ENCODE measurements at regions not wholly inside any gene's neighbourhood (a gene's known extent, or its start where the extent isn't known, plus 50 kb on each side); places are given as distances from the start of the nearest gene placed in this dataset.
A peak's percentile ranks its signal among the peaks of the same experiment; 100 is the strongest.

DNA sequence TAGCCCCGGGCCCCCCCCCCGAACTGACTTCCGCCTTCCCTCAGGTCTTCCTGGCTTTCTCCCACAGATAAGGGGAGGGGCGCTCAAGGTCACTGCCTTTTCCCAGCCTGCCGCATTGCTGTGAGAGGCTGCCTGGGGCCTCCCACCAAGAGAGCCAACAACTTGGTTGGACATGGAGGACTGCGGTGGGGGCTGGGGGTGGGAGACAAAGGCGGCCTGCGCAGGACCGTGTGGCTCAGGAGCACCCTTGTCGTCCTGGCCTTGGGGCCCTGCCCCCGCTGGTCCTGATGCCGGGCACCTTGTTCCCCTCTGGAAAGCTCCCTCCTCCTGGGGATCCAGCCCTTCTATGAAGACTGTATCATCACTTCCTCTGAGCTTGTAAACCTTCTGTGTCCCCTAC is 105.6 kb upstream of the FOXF1 start:
- DNase-seq, result no peak
- Histone ChIP-seq H3K27me3 (peaks cover 0 to 24% (median 0%) of the 10 kb centered on the region in 3 donors), H3K36me3 (no peaks in the 10 kb centered on the region), H3K9me3 (no peaks in the 10 kb centered on the region), H3K27ac (no peak overlapping the region), H3K4me3 (no peak overlapping the region), H3K4me1 (no peaks in the 10 kb centered on the region)
- WGBS, 5 donors, result 69 to 100% (median 74%) methylated on average over 1 to 12 of the region's 12 CpGs
- TF ChIP-seq, protein P1, sequence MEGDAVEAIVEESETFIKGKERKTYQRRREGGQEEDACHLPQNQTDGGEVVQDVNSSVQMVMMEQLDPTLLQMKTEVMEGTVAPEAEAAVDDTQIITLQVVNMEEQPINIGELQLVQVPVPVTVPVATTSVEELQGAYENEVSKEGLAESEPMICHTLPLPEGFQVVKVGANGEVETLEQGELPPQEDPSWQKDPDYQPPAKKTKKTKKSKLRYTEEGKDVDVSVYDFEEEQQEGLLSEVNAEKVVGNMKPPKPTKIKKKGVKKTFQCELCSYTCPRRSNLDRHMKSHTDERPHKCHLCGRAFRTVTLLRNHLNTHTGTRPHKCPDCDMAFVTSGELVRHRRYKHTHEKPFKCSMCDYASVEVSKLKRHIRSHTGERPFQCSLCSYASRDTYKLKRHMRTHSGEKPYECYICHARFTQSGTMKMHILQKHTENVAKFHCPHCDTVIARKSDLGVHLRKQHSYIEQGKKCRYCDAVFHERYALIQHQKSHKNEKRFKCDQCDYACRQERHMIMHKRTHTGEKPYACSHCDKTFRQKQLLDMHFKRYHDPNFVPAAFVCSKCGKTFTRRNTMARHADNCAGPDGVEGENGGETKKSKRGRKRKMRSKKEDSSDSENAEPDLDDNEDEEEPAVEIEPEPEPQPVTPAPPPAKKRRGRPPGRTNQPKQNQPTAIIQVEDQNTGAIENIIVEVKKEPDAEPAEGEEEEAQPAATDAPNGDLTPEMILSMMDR (IDR thresholded peaks at IDR 0.05), result no peak
- intact Hi-C loops (cut with DNase I; ENCODE audit: low total_unique reads), result no loop called here

DNA sequence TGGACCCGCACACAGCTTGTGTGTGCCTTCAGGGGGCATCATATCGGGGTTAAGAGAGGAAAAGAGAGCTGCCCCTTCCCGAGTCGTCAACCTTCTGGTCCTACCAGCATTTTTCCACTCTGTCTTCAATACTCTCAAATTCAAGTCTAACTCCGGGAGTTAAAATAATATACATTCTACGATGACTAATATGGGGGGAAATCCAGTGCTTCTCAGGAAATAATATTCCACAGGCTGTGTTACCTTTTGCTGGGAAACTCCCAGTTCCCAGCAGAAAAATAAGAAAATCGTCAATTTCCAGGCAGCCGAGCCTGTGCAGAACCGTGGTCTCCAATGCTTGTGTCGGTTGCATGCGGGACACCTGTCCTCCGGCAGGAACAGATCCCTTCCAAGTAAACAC is 105.0 kb upstream of the FOXF1 start:
- intact Hi-C loops (cut with DNase I; ENCODE audit: low total_unique reads), result no loop called here
- TF ChIP-seq POLR2A (IDR thresholded peaks at IDR 0.05) (no peak), POLR2AphosphoS5 (IDR thresholded peaks at IDR 0.05) (no peak), EP300 (IDR thresholded peaks at IDR 0.05) (no peak)
- TF ChIP-seq, protein P1 (IDR thresholded peaks at IDR 0.05), result no peak
- no peak for DNase-seq
- H3K36me3 ChIP-seq, result no peaks in the 10 kb centered on the region
- no peak overlapping the region for H3K4me3 ChIP-seq
- WGBS, 5 donors, result 66 to 72% (median 71%) methylated on average over 12 of the region's 12 CpGs
- H3K9me3 ChIP-seq, result no peaks in the 10 kb centered on the region
- no peak overlapping the region for H3K27ac ChIP-seq
- peaks cover 0 to 24% (median 0%) of the 10 kb centered on the region in 3 donors for H3K27me3 ChIP-seq
- no peaks in the 10 kb centered on the region for H3K4me1 ChIP-seq

DNA sequence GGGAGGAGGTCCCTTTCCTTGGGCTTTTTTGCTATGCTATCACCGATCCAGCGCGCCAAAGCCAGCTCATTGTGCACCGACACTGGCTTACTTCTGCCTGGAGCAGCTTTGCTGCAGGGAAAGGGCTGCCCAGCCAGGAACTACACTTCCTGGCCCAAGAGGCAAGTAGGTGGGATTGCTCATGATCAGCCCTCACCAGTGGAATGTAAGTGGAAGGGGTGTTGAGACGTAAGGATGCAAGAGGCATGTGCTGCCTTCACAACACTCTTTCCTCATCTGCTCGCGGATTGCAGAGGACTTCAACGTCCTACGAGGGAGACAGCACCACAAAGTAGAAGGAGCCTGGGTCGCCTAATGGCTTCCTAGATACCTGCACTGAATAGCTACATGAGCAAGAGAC is 104.3 kb upstream of the FOXF1 start:
- WGBS, 5 donors, result 78 to 85% (median 83%) methylated on average over 10 of the region's 10 CpGs
- no peak overlapping the region for H3K4me3 ChIP-seq
- H3K36me3 ChIP-seq, result no peaks in the 10 kb centered on the region
- peaks cover 0 to 24% (median 0%) of the 10 kb centered on the region in 3 donors for H3K27me3 ChIP-seq
- intact Hi-C loops (cut with DNase I; ENCODE audit: low total_unique reads), result no loop called here
- H3K9me3 ChIP-seq, result no peaks in the 10 kb centered on the region
- no peak for DNase-seq
- H3K4me1 ChIP-seq, result no peaks in the 10 kb centered on the region
- no peak overlapping the region for H3K27ac ChIP-seq
- no peak for TF ChIP-seq EP300 (IDR thresholded peaks at IDR 0.05)
- TF ChIP-seq, protein P1 (IDR thresholded peaks at IDR 0.05), result no peak
- TF ChIP-seq POLR2A (IDR thresholded peaks at IDR 0.05), result no peak
- no peak for TF ChIP-seq POLR2AphosphoS5 (IDR thresholded peaks at IDR 0.05)

DNA sequence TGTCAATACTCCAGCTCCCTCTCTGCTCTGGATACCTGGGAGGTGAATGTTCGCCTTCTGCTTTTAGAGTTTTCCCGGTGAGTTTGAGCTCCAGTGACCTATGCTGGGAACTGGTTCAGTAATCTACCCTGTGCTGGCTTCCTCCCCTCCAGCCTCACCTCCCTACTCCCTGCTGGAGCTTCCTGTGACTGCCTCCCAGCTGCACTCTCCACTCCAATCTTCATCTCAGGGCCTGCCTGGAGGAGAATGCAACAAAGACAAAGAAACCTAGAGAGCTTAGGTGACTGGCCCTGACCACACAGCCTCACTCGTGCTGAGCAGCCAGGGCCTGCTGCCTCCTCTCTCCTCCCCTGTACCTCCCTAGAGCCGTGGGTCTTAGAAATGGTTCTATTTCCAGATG is 101.6 kb upstream of the FOXF1 start:
- no peak for DNase-seq
- no peaks in the 10 kb centered on the region for H3K4me1 ChIP-seq
- no peak for TF ChIP-seq EP300 (IDR thresholded peaks at IDR 0.05)
- TF ChIP-seq, protein P1 (IDR thresholded peaks at IDR 0.05), result no peak
- TF ChIP-seq POLR2A (IDR thresholded peaks at IDR 0.05), result no peak
- TF ChIP-seq POLR2AphosphoS5 (IDR thresholded peaks at IDR 0.05), result no peak
- H3K36me3 ChIP-seq, result no peaks in the 10 kb centered on the region
- intact Hi-C loops (cut with DNase I; ENCODE audit: low total_unique reads), result no loop called here
- peak overlapping the region in 1 of 5 donors; percentile 54 for H3K27ac ChIP-seq
- H3K27me3 ChIP-seq, result peaks cover 0 to 24% (median 0%) of the 10 kb centered on the region in 3 donors
- H3K9me3 ChIP-seq, result peaks cover 0 to 14% (median 3%) of the 10 kb centered on the region in 4 donors
- no peak overlapping the region for H3K4me3 ChIP-seq
- 60 to 71% (median 66%) methylated on average over 4 of the region's 4 CpGs for WGBS, 5 donors
